ENCODE measurements at regions not wholly inside any gene's neighbourhood (a gene's known extent, or its start where the extent isn't known, plus 50 kb on each side); places are given as distances from the start of the nearest gene placed in this dataset.

GRCh38 chr4:78694457-78694787, 81.7 kb upstream of the BMP2K start:
- TF ChIP-seq CTCF (IDR thresholded peaks at IDR 0.05) (no peak), POLR2A (IDR thresholded peaks at IDR 0.05) (no peak)
